ENCODE measurements at regions not wholly inside any gene's neighbourhood (a gene's known extent, or its start where the extent isn't known, plus 50 kb on each side); places are given as distances from the start of the nearest gene placed in this dataset.
"Not testable (repeated sequence)": the region's sequence is repeated elsewhere in the genome, so short reads cannot be mapped to it uniquely, and the experiment has no call there.

DNA sequence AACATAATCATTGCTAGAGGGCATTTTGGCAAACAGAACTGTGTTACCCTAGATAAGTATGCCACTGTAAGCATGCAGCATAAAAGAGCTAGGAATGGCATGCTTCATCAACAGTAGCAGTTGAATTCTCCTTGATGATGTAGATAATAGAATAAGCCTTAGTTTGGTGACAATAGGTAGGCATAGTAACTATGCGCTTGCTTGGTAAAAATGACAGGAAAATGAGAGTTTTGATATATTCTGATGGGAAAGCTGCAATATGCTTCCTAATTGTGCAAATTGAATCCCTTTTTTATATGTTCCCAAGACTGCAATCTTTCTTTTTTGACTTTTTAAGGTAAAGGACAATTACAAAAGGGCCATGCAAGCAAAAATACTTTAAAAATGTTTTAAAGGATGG, 930.9 kb upstream of the FAM98A start:
- CTCF ChIA-PET = no interaction called here
- no peak overlapping the region for H3K27ac ChIP-seq
- TF ChIP-seq, protein P1, sequence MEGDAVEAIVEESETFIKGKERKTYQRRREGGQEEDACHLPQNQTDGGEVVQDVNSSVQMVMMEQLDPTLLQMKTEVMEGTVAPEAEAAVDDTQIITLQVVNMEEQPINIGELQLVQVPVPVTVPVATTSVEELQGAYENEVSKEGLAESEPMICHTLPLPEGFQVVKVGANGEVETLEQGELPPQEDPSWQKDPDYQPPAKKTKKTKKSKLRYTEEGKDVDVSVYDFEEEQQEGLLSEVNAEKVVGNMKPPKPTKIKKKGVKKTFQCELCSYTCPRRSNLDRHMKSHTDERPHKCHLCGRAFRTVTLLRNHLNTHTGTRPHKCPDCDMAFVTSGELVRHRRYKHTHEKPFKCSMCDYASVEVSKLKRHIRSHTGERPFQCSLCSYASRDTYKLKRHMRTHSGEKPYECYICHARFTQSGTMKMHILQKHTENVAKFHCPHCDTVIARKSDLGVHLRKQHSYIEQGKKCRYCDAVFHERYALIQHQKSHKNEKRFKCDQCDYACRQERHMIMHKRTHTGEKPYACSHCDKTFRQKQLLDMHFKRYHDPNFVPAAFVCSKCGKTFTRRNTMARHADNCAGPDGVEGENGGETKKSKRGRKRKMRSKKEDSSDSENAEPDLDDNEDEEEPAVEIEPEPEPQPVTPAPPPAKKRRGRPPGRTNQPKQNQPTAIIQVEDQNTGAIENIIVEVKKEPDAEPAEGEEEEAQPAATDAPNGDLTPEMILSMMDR (conservative IDR thresholded peaks at IDR 0.05; ENCODE audit: low read depth) = no peak
- POLR2A ChIA-PET (ENCODE audit: low non-redundant PET) = no interaction called here
- no peak for DNase-seq (ENCODE audit: low spot score)

GRCh38 chr2:34523958-34524514, 924.9 kb upstream of the FAM98A start:
- ChIA-PET CTCF (no interaction called here), POLR2A (ENCODE audit: low non-redundant PET) (no interaction called here)
- H3K27ac ChIP-seq = no peak overlapping the region
- DNase-seq (ENCODE audit: low spot score) = peak; percentile 9
- TF ChIP-seq, protein P1 (conservative IDR thresholded peaks at IDR 0.05; ENCODE audit: low read depth) = no peak

DNA sequence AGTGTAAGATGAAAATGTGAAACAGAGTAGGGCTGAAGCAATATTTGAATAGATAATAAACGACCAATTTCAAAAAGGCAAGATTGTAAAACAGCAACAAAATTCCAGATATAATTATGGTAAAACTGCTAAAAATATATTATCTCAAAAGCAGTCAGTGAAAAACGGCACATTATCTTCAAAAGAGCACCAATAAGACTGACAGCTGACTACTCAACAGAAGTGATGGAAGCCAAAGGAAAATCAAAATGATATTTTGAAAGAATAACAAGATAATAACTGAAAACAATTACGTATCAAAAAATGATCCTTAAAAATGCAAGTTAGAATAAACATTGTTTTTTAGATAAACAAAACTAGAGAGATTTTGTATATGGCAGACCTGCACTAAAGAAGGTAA, 920.6 kb upstream of the FAM98A start:
- H3K27ac ChIP-seq = no peak overlapping the region
- CTCF ChIA-PET = no interaction called here
- DNase-seq (ENCODE audit: low spot score) = no peak
- POLR2A ChIA-PET (ENCODE audit: low non-redundant PET) = no interaction called here
- TF ChIP-seq, protein P1 (conservative IDR thresholded peaks at IDR 0.05; ENCODE audit: low read depth) = no peak

GRCh38 chr2:34498561-34498960, 899.5 kb upstream of the FAM98A start:
- no peak for DNase-seq (ENCODE audit: low spot score)
- ChIA-PET POLR2A (ENCODE audit: low non-redundant PET) (no interaction called here), CTCF (no interaction called here)
- TF ChIP-seq, protein P1 (conservative IDR thresholded peaks at IDR 0.05; ENCODE audit: low read depth) = no peak
- H3K27ac ChIP-seq = no peak overlapping the region

DNA sequence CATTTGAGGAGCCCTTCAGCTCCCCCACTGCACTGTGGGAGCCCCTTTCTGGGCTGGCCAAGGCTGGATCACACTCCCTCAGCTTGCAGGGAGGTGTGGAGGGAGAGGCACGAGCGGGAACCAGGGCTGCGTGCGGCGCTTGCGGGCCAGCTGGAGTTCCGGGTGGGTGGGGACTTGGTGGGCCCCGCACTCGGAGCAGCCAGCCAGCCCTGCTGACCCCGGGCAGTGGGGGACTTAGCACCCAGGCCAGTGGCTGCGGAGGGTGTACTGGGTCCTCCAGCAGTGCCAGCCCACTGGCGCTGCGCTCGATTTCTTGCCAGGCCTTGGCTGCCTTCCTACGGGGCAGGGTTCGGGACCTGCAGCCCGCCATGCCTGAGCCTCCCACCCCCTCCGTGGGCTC, 895.1 kb upstream of the FAM98A start:
- POLR2A ChIA-PET (ENCODE audit: low non-redundant PET); H3K27ac ChIP-seq; DNase-seq (ENCODE audit: low spot score); CTCF ChIA-PET: not testable (repeated sequence)

DNA sequence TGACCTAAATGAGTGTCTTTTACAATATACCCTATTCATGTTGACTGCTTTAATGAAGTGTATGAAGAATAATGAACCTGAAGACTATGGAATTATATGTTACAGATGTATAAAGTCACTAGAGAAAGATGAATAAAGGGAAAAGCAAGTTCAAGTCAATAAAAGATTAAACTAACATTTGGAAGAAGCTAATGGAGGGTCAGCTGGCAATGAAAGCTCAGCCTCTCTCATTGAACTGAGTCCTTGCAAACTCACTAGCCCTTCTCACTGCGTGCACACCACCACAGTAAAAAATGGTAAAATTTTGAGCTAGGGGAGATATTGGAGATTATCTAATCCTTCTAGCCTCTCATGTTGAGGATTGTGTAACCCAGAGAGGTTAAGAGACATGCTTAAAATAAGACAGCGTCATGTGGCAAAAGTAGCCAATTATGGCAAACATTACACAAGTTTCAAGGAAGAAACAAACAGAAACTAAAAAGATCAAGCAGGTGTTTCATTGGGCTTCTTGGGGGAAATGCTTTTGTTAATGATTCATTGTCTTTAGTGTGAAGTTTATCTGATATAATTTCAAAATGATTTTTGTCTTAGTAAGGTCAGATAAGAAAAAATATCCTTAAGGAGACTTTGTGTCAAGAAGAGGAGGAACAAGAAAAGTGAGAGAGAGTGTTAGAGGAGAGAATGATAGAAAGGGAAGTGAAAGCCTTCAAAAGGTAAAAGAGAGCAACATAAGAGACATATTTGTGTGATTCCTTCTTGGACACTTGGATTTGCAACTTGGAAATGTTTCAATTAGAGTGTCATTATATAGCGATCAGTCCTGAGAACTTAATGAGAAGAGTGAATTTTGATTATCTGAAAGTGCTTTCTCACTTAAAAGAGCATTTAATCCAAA, 893.7 kb upstream of the FAM98A start:
- TF ChIP-seq, protein P1 (conservative IDR thresholded peaks at IDR 0.05; ENCODE audit: low read depth) = no peak
- ChIA-PET POLR2A (ENCODE audit: low non-redundant PET) (no interaction called here), CTCF (no interaction called here)
- DNase-seq (ENCODE audit: low spot score) = no peak
- no peak overlapping the region for H3K27ac ChIP-seq

DNA sequence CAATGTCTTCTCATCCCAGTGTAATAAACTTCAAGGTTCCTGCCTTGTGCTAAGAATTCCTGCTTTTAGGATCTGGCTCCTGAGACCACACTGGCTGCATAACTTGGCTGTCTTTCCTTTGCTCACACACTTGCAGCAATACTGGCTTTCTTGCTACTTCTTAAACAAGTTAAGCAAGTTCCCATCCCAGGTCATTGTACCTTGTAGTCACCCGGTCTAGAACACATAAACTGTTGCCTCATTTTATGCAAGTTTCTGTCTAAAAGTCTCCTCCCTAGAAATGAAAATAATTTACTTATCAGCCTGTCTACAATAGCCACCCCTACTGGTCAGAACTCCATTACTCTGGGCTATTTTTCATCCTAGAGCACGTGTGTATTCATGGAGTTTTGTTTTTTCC, 887.9 kb upstream of the FAM98A start:
- TF ChIP-seq, protein P1 (conservative IDR thresholded peaks at IDR 0.05; ENCODE audit: low read depth) = no peak
- no peak overlapping the region for H3K27ac ChIP-seq
- ChIA-PET CTCF (no interaction called here), POLR2A (ENCODE audit: low non-redundant PET) (no interaction called here)
- no peak for DNase-seq (ENCODE audit: low spot score)
